Suppressor macrophage treated with lipopolysaccharide for 4 hours (primary cell): ENCODE measurements at regions not wholly inside any gene's neighbourhood (a gene's known extent, or its start where the extent isn't known, plus 50 kb on each side); places are given as distances from the start of the nearest gene placed in this dataset.

Experiments used
- DNase-seq: peaks from one replicate; pipeline ENCODE4 v3.0.0-alpha.2; 2020

- DNase-seq = peak; percentile 36
Observed at GRCh38 chr1:114342376-114342775, 168.6 kb downstream of the TRIM33 start.

GRCh38 chr1:114341856-114342255, 169.1 kb downstream of the TRIM33 start:
- no peak for DNase-seq

GRCh38 chr1:114341299-114341698, 169.7 kb downstream of the TRIM33 start:
- no peak for DNase-seq

DNA sequence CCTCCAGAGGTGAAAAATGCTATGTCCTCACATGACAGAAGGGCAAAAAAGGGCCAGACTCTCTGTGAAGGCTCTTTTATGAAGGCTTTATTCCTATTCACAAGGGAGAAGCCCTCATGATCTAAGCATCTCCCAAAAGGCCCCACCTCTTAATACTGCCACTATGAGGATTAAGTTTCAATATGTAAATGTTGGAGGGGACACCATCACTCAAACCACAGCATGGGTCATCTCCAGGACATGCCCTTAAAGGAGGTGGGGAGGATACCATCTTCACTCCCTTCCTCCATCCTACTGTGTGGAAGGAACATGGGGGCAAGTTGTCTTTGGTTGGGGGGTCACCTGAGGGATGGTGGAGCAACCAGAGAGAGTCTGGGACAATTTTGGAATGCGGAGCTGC, 170.1 kb downstream of the TRIM33 start:
- DNase-seq = no peak

DNA sequence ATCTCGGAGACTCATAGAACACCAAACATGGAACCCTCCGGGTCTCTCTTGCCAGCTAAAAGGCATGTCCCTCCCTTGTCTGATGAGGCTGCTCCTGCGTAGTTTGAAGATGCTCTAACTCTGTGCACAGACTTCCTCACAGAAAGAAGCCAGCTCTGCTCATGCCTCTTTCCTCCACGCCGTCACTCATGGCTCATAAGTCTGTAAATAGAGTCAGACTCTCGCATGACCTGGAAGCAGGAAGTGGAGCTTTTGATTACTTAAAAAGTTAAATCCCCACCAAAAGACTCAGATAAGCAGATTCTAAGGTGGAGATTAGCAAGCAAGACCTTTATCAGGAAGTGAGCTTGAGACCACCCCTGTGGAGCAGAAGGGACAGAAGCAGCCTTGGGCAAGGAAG, 171.6 kb downstream of the TRIM33 start:
- peak; percentile 64 for DNase-seq

DNA sequence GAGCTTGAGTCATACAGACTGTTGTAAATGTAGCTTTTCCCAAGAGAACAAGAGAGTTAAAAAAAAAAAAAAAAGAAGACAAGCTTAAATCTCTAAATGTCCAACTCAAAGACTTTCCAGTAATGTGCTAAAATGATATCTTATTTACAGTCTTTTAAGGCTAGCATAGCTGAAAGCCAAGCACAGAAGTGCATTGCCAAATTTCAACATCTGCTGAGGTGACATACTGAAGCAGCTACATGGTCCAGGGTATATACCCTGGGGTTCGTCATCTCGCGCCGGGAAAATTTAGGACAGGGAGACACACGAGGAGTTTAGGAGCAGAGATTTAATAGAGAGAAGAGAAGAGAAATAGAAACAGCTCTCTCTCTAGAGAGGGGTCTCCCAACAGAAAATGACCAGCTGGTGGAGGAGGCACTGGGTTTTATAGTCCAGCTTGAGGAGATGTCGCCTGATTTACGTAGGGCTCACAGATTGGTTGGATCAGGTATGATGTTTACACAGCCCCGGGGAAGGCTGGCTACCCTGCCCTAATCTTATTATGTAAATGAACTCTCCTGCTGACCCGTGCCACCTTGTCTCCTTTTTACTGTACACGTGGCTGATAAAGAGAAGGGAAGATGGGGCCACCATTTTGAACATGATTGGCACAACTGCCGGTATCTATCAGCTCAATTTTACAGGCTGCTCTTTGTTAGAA, 172.7 kb downstream of the TRIM33 start:
- DNase-seq = no peak

- no peak for DNase-seq
Observed at GRCh38 chr1:114337417-114337816, 173.6 kb downstream of the TRIM33 start.

DNA sequence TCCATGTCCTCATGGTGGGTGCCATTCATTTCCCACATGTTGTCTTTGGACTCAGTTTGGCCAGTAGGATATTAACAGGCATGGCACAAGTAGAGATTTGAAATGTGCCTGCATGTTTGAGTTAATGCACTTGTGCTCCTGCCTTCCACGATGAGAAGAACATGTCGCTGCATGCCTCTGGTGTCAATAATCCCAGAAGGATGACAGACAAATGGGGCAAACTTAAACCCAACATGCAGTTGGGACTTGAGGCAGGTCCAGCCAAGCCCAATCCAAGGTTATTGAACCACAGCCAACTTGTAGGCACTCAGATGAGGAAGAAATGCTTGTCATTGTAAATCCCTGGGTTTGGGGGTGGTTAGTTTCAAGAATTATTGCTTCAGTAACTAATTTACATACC, 174.6 kb downstream of the TRIM33 start:
- DNase-seq = no peak

DNA sequence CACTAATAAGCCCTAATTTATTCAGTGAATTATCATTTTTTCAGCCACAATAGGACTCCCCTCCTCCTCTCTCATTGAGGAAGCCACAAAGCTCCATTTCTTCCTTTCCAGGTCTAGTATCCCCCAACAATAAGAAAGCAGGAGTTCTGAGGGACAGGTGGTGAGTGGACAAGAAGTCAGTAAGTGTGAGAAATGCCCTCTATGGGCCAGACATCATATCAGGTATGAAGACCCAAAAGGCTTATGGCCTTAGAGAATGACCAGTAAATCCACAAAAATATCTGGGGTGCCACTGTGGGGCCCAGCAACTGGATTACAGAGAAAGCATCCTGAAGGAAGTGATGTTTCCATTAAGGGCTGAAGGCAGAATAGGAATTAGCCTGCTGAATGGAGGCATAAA, 175.7 kb downstream of the TRIM33 start:
- DNase-seq = no peak

DNA sequence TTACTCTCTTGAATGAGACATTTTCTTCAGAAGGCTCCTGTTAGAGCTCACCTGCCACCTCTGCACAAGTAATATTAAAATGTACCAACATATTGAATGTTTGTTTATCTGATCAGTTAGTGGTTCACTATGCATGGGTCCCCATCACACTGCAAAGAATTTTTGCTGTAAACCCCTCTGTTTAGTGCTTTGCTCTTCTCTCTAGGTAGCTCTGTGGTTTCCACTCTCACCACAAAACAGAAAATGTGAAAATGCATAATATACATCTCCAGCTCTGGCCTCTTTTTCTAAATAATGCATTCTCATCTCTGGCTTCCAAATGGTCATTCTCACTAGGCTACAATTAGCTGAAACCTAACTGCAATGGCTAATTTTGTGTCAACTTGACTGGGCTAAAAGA, 176.7 kb downstream of the TRIM33 start:
- DNase-seq = no peak

- DNase-seq = no peak
Observed at GRCh38 chr1:114333690-114334089, 177.3 kb downstream of the TRIM33 start.

DNA sequence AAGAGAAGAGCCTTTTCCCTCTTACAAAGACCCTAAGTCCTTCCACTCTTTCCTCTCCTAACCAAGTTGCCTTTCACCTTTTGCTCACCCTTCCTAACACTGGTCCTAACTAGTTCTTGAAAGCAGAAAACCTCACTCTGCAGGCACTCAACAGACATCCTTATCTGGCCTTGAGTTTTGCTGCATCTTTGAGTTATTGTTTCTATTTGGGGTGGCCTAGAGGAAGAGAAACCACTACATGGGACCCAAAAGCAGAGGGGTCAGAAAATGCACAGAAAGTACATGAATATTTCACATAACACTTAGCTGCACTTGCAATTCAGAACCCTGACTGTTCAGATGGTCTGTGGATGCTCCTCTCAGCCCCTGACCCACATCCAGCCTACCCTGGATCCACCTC, 178.3 kb upstream of the SYT6 start:
- no peak for DNase-seq

DNA sequence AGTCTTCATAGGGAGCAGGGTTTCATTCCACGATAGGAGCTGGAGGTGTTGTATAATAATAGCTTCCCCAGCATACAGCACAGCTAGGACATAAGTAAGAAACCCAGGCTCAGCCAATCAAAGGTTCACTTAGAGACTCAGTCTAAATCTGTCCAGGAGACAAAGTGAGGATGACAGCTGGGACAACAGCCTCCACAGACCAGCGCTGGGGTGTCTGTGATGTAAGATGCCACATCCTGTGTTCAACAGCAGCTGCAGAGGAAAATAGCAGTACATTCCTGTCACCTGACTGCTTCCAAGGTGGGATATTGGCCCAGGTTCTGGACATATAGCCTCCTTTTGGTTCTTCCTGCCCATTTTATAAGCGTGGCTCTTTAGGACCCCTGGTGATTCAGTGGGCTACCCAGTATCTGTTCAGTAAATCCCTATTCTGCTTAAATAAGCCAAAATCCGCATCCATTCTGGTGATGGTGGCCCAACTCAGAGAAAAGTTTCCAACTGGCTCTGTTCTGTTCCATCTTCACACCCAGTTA, 176.8 kb upstream of the SYT6 start:
- no peak for DNase-seq

DNA sequence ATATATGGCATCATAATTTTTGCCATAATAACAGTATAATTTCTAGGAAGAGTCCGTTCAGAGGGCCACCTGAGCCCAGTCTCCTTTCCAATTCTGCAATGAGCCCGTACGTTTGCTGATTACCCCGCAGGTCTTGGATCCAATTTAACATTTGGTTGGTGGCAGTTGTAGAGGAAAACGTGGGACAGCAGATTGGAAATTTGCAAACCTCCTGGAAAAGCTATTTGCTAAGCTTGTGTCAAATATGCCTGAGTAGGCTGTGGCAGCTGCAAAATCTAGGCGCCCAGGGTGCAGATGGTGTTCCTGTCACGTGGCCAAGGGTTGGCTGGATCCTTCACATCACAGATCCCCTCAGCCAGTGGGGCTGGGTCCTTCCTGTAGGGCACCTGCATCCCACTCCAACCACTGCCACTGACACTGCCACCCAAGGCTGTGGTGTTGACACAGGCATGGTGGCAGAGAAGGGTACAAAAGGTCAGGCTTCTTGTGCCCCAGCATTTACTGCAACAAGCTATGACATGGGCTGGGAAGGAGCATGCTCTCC, 174.8 kb upstream of the SYT6 start:
- DNase-seq = no peak

GRCh38 chr1:114324662-114324965, 170.9 kb upstream of the SYT6 start:
- no peak for DNase-seq

- no peak for DNase-seq
Observed at GRCh38 chr1:114323959-114324661, 170.4 kb upstream of the SYT6 start.

- DNase-seq = no peak
Observed at GRCh38 chr1:114322734-114323133, 169.1 kb upstream of the SYT6 start.

DNA sequence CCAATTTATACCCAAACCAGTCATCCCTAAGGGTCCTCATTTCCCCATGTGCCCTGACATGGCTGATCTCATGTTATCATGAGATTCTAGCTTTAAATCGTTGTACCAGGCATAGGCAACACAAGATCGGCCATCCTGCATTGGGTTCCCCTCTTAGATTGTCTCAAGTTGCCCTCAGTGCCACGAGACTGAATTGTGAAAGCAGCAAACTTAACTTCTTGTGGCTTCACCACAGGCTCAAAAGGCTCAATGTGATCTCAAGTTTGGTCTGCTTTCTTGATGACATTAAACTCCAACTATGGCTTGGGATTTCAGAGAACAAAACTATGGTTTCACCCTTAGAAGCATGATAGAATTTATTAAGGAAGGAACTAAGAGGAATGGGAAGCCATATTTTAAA, 168.5 kb upstream of the SYT6 start:
- no peak for DNase-seq

DNA sequence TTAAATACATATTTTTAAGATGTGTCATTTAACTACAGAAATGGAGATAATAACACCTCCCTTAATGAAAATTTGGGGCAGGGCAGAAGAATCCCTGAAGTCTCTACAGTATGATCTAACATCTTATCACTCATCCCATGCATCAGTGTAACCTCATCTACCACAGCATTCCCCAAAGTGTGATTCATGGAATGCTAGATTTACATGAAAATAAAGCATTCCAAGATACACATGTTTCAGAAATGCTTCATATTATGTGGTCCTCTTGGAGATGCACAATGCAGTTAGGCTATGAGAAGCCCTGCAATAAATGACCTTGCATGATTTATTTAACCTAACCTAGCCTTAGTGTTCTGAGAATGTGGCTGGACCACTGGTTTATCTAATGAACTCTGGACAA, 166.9 kb upstream of the SYT6 start:
- DNase-seq = no peak

- DNase-seq = no peak
Observed at GRCh38 chr1:114319418-114319817, 165.7 kb upstream of the SYT6 start.

GRCh38 chr1:114318961-114319360, 165.3 kb upstream of the SYT6 start:
- no peak for DNase-seq

DNA sequence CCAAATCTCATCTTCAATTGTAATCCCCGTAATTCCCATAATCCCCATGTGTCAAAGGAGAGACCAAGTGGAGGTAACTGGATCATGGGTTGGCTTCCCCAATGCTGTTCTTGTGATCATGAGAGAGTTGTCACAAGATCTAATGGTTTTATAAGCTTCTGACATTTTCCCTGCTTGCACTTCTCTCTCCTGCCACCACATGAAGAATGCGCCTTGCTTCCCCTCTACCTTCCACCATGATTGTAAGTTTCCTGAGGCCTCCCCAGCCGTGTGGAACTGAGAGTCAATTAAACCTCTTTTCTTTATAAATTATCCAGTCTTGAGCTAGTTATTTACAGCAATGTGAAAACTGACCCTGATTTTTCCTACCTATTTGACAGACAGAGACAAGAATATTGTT, 162.5 kb upstream of the SYT6 start:
- no peak for DNase-seq

DNA sequence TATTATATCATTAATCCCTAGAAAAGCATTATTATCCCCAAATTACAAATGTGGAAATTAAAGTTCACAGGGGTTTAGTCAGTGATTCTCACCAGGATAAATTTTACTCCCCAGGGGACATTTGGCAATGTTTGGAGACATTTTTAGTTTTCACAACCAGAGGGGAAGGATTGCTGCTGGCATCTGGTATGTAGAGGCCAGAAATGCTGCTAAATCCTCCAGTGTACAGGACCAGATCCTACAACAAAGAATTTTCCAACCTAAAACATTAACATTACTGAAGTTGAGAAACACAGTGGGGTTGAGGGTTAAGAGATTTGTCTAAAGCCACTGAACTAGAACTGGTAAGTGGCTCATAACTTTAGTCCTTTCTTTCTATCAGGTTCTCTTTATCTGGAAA, 162.0 kb upstream of the SYT6 start:
- DNase-seq = no peak

GRCh38 chr1:114314576-114314975, 160.9 kb upstream of the SYT6 start:
- no peak for DNase-seq

DNA sequence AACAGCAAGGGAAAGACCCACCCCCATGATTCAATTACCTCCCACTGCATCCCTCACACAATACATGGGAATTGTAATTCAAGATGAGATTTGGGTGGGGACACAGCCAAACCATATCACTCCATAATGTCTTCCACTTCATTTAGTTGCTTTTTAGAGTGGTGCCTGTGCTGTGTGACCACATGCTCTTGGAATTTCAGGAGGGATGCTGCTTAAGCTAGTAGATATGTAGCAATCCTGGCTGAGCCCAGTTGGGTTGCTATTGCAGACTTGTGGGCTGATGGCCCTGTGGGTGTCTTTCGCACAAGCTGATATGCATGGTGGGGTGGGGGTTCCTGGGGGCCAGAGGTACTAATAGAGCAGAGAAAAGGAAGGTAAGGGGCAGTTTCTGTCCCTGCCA, 160.4 kb upstream of the SYT6 start:
- DNase-seq = no peak
